HG03378 (cell line): ENCODE measurements at regions not wholly inside any gene's neighbourhood (a gene's known extent, or its start where the extent isn't known, plus 50 kb on each side); places are given as distances from the start of the nearest gene placed in this dataset.
"Not testable (repeated sequence)": the region's sequence is repeated elsewhere in the genome, so short reads cannot be mapped to it uniquely, and the experiment has no call there.

Experiments
- ATAC-seq: cut with Tn5 transposase; IDR thresholded peaks from one replicate; pipeline ENCODE4 v1.9.1; 2021; ENCODE audit warnings: mild to moderate bottlenecking, moderate library complexity; ENCODE audit not compliant: unreplicated experiment

- ATAC-seq: no peak
Observed at GRCh38 chr2:15819562-15820256, 120.6 kb upstream of the MYCN start.

- no peak for ATAC-seq
Observed at GRCh38 chr2:15820257-15820566, 120.1 kb upstream of the MYCN start.

DNA sequence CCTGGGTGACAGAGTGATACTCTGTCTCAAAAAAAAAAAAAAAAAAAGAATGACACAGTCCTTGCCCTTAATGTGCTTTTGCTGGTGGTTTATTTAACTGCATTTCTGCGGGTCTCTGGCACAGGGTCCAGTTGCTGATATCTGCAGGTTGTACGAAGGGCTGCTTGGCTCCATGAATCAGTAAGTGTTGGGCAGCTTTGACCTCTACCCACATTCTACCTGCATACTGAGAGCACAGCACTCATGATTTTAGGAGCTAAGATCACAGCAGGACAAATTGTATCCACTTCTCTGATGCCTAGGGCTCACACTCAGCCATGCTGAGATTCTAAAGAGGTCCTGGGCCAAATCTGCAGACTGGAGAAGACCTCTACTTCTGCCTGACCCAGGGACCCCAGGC is 119.4 kb upstream of the MYCN start:
- ATAC-seq: no peak

GRCh38 chr2:15822151-15823044 is 118.0 kb upstream of the MYCN start:
- ATAC-seq: no peak

DNA sequence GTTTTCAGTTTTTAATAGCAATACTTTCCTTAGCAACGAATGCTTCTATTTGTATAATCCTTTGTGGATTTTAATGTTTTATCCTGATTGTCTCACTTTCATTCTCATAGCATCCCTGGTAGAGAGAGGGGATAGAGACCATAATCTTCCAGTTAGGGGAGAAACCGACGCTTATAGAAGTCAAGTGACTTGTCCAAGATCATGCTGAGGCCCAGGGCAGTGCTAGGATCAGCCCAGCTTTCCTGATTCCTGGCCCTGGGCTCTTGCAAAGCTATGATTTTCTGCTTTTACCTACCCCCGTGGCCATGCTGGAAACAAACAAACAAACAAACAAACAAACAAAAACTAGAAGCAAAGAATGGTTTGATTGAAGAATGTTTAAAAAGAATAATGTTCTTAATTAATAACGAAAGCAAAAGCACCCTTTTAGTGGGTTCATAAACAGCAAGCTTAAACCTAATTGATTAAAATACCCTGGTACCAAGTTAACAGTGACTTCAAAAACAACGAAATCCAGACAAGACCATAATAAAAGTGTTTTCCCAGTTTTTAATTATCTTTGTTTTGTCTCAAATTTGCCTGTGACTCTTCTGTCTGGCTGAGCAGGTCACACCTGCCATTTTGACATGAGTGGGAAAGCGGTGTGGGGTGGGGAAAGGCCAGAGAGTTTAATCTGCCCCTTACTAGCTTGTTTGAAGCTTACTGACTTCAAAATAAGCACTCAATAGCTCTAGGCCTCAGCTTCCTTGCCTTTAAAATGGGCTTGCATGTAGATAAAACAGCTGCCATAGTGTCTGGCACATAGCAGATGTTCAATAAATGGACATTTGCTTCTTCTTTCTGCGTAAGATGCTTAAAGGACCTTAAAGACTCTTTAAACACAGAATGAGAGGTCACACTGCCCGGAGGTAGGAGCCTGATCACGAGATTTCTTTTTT is 116.6 kb upstream of the MYCN start:
- no peak for ATAC-seq

GRCh38 chr2:15824467-15824866 is 115.9 kb upstream of the MYCN start:
- ATAC-seq: not testable (repeated sequence)

DNA sequence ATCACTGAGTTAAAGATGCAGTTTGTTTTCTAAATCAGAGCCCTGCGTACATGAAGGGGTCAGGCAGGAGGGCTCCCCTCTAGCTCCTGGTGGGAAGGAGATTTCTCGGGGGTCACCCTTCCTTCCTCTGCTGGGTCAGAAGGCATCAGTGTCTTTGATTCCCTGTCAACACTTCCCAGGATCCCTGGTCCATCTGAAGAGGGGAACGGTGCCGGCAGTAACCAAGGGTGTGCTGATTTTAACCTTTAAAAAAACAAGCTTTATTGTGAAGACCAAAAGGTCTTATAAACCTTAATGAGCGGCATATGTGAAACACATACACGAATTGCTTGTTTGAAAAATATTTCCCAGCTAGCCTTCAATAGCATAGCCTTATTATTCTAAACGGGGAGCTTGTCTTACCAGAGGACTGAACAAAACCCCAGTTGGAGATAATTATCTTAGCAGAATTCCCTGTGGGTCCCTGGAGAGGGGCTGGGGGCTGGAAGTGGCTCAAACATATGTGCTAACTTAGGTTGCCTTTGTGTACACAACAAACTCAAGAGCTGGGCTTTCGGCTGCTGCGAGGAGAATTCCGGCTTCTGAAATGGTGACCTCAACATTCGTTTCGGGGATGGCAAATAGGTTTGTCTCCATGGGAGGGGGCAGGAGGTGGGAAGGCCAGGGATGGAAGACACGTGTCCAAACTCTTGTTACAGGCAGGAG is 114.9 kb upstream of the MYCN start:
- no peak for ATAC-seq

DNA sequence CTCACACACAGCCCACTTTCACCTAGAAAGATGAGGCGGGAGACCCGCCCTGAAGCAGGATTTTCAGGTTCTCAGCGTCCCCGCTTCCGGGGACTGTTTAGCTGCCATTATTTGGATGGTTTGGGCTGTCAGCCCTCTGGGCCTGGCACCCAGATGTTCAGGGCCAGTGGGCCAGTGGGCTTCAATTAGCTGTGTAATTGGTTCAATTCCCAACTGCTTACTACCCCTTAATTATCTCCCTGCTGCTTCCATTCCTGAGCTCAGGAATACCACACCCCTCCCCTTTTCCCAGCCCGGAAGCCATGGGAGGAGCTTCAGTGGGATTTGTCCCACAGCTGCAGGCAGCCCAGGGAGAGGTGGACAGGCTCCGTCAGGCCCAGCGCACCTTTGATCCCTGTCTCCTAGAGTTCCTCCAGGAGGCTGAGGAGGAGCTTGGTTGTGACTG is 114.1 kb upstream of the MYCN start:
- no peak for ATAC-seq

DNA sequence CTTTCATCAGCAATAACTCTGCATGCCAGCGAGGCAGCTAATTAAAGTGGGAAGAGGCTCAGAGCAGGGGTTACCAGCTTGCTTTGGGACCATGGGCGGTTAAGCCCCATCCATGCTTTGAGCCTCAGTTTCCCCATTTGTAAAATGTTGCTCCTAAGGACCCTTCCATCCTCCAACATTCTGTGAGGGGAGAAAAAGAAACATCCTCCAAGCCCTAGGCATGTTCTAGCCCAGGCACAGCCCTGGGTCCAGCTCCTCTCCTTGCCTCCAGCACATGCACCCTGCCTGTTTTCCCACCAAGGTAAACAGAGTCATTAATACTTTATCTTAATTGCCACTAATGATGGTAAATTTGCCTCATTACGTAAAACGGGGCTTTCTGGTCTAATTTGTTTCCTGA is 113.3 kb upstream of the MYCN start:
- ATAC-seq: no peak

DNA sequence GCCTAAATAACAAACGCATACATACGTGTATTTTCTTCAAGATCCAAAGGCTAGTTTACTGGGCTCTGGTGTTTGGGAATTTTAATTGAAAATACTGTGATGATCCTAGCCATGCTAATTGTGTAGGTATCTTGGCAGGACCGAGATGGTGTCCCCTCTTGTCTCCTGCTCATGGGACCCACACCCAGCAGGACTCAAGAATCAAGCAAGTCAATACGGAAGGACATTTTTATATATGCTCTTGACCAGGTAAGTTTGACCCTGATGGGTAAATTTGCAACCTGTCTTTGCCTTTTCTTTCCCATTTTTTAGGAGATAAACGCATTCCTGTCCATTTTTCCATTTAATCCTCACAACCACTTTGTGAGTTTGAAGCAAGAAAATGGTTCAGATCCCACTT is 111.8 kb upstream of the MYCN start:
- ATAC-seq: no peak

DNA sequence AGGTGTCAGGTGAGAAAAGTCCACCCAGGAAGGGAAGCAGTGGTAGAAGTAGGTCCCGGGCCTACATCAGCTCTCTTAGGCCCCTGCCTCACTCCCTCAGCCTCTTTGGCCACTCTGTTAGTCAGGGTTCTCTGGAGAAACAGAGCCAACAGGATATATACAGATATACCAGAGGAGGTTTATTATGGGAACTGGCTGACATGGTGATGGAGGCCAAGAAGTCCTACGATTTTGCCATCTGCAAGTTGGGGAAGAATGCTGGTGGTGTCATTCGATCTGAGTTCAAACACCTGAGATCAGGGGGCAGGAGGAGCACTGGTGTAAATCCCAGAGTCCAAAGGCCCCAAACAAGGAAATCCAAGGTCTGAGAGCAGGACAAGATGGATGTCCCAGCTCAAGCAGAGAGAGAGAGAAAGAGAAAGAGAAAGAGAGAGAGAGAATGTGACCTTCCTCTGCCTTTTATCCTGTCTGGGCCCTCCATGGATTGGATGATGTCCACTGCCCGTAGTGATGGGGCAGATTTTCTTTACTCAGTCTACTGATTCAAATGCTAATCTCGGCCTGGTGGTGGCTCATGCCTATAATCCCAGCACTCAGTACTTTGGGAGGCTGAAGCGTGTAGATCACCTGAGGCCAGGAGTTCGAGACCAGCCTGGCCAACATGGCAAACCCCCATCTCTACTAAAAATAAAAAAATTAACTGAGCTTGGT is 111.1 kb upstream of the MYCN start:
- no peak for ATAC-seq

GRCh38 chr2:15829985-15830384 is 110.4 kb upstream of the MYCN start:
- no peak for ATAC-seq

DNA sequence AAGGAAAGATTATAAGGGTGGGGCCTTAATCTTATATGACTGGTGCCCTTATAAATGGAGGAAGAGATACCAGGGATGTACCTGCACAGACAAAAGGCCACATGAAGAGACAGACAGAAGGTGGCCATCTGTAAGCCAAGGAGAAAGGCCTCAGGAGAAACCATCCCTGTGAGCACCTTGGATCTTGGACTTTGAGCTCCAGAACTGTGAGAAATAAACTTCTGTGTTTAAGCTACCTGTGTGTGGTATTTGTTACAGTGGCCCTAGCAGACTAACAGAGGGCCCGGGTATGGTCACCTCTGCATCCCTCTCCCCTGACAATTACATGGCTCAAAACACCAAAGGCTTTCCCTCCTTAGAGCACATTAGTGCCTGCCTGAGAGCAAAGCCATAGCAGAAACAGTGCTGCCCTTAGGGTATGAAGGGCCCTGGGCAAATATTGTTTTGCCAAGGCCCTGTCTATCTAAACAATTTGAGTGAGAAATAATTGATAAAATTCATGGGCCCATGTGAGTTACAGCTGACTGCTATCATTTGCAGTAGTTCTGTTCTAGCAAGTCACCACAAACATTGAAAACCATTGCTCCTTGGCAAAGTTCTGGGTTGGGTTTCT is 109.3 kb upstream of the MYCN start:
- ATAC-seq: no peak

DNA sequence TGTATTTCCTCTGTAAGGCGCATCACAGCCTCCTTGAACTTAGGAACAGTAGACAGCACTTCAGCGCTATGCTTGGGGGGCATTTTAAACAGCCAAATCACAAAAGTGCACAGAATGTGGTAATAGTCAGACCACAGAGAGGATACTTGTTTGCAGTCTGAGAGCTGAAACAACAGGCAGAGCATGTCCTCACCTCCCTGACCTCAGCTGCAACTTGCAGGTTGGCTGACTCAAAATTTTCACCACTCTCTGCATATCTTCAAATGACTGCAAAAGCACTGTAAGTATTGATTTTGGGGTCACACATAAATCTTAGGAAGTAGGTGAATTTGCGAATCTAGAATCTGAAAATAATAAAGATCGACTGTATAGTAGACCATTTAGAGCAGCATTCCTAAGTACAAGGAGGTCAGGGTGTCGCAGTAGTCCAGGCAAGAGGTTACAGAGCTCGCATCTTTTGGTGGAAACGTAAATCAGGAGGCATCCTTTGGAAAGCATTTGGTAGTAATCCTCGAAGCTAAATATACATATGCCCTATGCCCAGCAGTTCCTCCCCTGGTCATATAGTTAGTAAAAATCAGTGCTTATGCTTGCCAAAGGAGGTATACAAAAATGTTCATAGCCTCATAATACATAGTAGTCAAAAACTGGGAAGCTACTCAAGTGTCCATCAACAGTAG is 108.2 kb upstream of the MYCN start:
- no peak for ATAC-seq

- no peak for ATAC-seq
Observed at GRCh38 chr2:15832849-15833680, 107.3 kb upstream of the MYCN start.

DNA sequence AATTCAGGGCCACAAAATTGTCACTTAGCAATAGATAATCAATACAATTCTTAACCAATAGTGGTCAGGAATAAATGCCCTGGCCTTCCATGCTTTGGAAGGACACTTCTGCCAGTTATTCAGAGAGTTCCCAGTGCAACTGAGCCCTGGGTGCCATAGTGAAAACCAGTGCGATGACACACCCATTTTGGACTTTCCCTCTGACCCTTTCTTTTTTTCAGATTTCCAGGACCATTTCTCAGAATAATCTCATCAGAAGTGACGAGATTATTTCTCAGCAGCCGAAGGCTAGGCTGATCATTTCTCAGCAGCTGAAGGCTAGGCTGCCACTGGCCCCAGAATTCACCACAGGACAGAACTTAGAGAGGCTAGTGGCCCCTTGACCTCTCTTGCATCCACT is 106.6 kb upstream of the MYCN start:
- ATAC-seq: no peak

- no peak for ATAC-seq
Observed at GRCh38 chr2:15834381-15835031, 105.8 kb upstream of the MYCN start.
